Uterus (tissue), 2 donors: ENCODE measurements at regions not wholly inside any gene's neighbourhood (a gene's known extent, or its start where the extent isn't known, plus 50 kb on each side); places are given as distances from the start of the nearest gene placed in this dataset.
"Not testable (repeated sequence)": the region's sequence is repeated elsewhere in the genome, so short reads cannot be mapped to it uniquely, and the experiment has no call there.

Experiments
- CTCF ChIP-seq, 4 experiments: fragments of 200-600 bp in 2 of 4; fragments of 450-650 bp in 2 of 4; sonication (generic) in 2 of 4; IDR thresholded peaks; one replicate each; pipeline ENCODE4 v1.5.1; 2016 to 2019; ENCODE audit warnings: antibody characterized with exemption in 4 of 4, mild to moderate bottlenecking in 2 of 4, moderate library complexity in 1 of 4
- POLR2A ChIP-seq, 2 donors: fragments of 450-650 bp; IDR thresholded peaks; one replicate each; pipeline ENCODE4 v1.6.1; 2016; ENCODE audit warnings: antibody characterized with exemption in 2 of 2, mild to moderate bottlenecking in 1 of 2, moderate library complexity in 1 of 2

GRCh38 chr7:13124629-13125028 lies 437.2 kb downstream of the ARL4A start:
- TF ChIP-seq CTCF, POLR2A (IDR thresholded peaks at IDR 0.05): not testable (repeated sequence)
